ENCODE measurements at regions not wholly inside any gene's neighbourhood (a gene's known extent, or its start where the extent isn't known, plus 50 kb on each side); places are given as distances from the start of the nearest gene placed in this dataset.

DNA sequence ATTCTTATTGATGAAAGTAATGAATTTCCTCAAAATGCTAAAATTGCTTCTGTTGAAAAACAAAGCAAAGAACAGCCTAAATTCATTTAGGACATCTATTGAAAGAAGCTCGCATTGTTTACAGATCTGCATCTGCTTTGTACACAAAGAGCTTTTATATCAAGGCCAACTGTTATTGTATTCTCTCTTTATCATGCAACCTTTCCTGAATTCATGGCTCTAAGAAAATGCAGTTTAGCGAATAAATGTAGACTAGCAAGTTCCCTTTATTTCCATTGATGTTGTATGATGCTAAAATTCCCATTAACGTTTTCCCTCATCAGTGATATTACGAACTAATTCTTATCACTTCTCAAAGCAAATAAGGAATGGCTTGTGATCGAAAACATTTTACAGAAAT, 446.3 kb downstream of the MID1IP1 start:
- WGBS (ENCODE audit: extremely low coverage, insufficient read length, low lambda C conversion rate): no CpG with 5 or more reads among the region's 5 CpGs
- H3K27me3 Mint-ChIP-seq (ENCODE audit: low read depth): no peaks in the 10 kb centered on the region
- no peak overlapping the region for H3K27ac ChIP-seq (ENCODE audit: insufficient read length, low read depth, low read length)
- H3K9me3 Mint-ChIP-seq: peaks cover 54 to 60% of the 10 kb centered on the region in 2 experiments
- no peaks in the 10 kb centered on the region for H3K79me2 ChIP-seq (ENCODE audit: insufficient read depth, low read length)
- no peak overlapping the region for H3K4ac ChIP-seq (ENCODE audit: low read depth, low read length)
- no peak overlapping the region for H2BK20ac ChIP-seq (ENCODE audit: low read depth, low read length, poor library complexity, severe bottlenecking)
- H3K4me2 ChIP-seq (ENCODE audit: insufficient read depth, insufficient read length, low read length): no peak overlapping the region
- no peak for DNase-seq
- H3K4me1 ChIP-seq (ENCODE audit: insufficient read depth, low read length): no peaks in the 10 kb centered on the region
- no peak overlapping the region for H3K27ac Mint-ChIP-seq
- H3K18ac ChIP-seq (ENCODE audit: insufficient read length, low read depth, low read length): no peak overlapping the region
- no peaks in the 10 kb centered on the region for H4K20me1 ChIP-seq (ENCODE audit: control insufficient read depth, insufficient read depth, insufficient read length)
- no peak overlapping the region for H3K23ac ChIP-seq (ENCODE audit: insufficient read length, low read depth, low read length)
- H2BK5ac ChIP-seq (ENCODE audit: insufficient read length, low read length): no peak overlapping the region
- H4K8ac ChIP-seq (replicated peaks; ENCODE audit: insufficient read length, low read depth, low read length): no peak overlapping the region
- no peak overlapping the region for H4K5ac ChIP-seq (ENCODE audit: insufficient read length, low read depth, low read length)
- H3K4me1 Mint-ChIP-seq: peaks cover 10 to 13% of the 10 kb centered on the region in 2 experiments
- H2AK5ac ChIP-seq (ENCODE audit: insufficient read length, low read length): no peak overlapping the region
- TF ChIP-seq, protein P1, sequence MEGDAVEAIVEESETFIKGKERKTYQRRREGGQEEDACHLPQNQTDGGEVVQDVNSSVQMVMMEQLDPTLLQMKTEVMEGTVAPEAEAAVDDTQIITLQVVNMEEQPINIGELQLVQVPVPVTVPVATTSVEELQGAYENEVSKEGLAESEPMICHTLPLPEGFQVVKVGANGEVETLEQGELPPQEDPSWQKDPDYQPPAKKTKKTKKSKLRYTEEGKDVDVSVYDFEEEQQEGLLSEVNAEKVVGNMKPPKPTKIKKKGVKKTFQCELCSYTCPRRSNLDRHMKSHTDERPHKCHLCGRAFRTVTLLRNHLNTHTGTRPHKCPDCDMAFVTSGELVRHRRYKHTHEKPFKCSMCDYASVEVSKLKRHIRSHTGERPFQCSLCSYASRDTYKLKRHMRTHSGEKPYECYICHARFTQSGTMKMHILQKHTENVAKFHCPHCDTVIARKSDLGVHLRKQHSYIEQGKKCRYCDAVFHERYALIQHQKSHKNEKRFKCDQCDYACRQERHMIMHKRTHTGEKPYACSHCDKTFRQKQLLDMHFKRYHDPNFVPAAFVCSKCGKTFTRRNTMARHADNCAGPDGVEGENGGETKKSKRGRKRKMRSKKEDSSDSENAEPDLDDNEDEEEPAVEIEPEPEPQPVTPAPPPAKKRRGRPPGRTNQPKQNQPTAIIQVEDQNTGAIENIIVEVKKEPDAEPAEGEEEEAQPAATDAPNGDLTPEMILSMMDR (conservative IDR thresholded peaks at IDR 0.05): no peak
- H3K36me3 Mint-ChIP-seq (ENCODE audit: insufficient read depth in 1 of 3, low read depth in 3 of 3): peaks cover 0 to 1% (median 0%) of the 10 kb centered on the region in 3 experiments; a peak in 2 of 7 replicates
- no peak overlapping the region for H3K9ac ChIP-seq (ENCODE audit: extremely low read depth, insufficient read length, low read length)
- H2BK120ac ChIP-seq (ENCODE audit: low read depth, low read length, poor library complexity, severe bottlenecking): no peak overlapping the region
- no peaks in the 10 kb centered on the region for H3K23me2 ChIP-seq (ENCODE audit: insufficient read length, low read depth, low read length, poor library complexity, severe bottlenecking)
- no peaks in the 10 kb centered on the region for H3K27me3 ChIP-seq (ENCODE audit: insufficient read depth, low read length)
- H2BK12ac ChIP-seq (ENCODE audit: insufficient read length, low read depth, low read length): no peak overlapping the region
- H2BK15ac ChIP-seq (ENCODE audit: low read depth, low read length): no peak overlapping the region
- H3K56ac ChIP-seq (ENCODE audit: insufficient read length, low read depth, low read length): no peak overlapping the region
- no peak overlapping the region for H3T11ph ChIP-seq (ENCODE audit: low read length)
- no peak overlapping the region for H3K4me3 Mint-ChIP-seq
- H3K9me3 ChIP-seq (ENCODE audit: control insufficient read depth, low read depth, low read length): no peaks in the 10 kb centered on the region
- no peak overlapping the region for H4K91ac ChIP-seq (ENCODE audit: insufficient read length, low read depth, low read length)
- no peak overlapping the region for H3K14ac ChIP-seq (ENCODE audit: insufficient read depth, low read length)
- H3K79me1 ChIP-seq (ENCODE audit: insufficient read depth, low read depth, low read length, poor library complexity, severe bottlenecking): no peaks in the 10 kb centered on the region
- H2AFZ ChIP-seq (ENCODE audit: low read length): no peak overlapping the region

All from H9 (cell line).